ENCODE measurements at regions not wholly inside any gene's neighbourhood (a gene's known extent, or its start where the extent isn't known, plus 50 kb on each side); places are given as distances from the start of the nearest gene placed in this dataset.

- Histone ChIP-seq H3K4me3 (no peak overlapping the region), H3K27ac (no peak overlapping the region), H3K4me1 (no peaks in the 10 kb centered on the region), H3K27me3 (no peaks in the 10 kb centered on the region), H3K36me3 (no peaks in the 10 kb centered on the region), H3K9me3 (no peaks in the 10 kb centered on the region)
- no peak for FAIRE-seq
- DNase-seq, result no peak
- intact Hi-C loops (cut with DNase I), result no loop called here
- WGBS, 2 donors, result 81 to 83% methylated on average over 4 of the region's 4 CpGs
- peak in 1 of 4 donors; percentile 17 for ATAC-seq
- no peak for TF ChIP-seq CTCF (IDR thresholded peaks at IDR 0.05)
Measured at GRCh38 chr5:173745123-173745522, 128.7 kb upstream of the BOD1 start.

DNA sequence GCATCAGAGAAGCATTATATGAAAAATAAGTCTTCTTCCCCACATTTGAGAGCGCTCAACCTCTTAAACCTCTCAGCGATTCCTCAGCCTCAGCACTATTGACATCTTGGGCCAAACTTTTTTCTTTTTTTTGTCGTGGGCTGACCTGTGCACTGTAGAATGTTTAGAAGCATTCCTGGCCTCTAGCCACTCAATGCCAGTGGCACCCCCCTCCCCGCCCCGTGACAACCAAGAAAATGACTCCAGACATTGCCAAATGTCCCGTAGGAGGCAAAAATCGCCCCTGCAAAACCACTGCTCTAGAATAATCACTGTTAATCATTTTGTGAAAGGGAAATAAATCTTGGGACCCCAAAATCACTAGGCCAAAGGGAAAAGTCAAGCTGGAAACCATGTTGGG lies 129.1 kb upstream of the BOD1 start:
- no peak overlapping the region for H3K4me3 ChIP-seq
- no peaks in the 10 kb centered on the region for H3K9me3 ChIP-seq
- H3K27ac ChIP-seq, result no peak overlapping the region
- no peak for TF ChIP-seq CTCF (IDR thresholded peaks at IDR 0.05)
- no peak for ATAC-seq
- H3K4me1 ChIP-seq, result no peaks in the 10 kb centered on the region
- WGBS, 2 donors, result 65 to 72% methylated on average over 7 of the region's 7 CpGs
- no peaks in the 10 kb centered on the region for H3K36me3 ChIP-seq
- intact Hi-C loops (cut with DNase I), result no loop called here
- no peaks in the 10 kb centered on the region for H3K27me3 ChIP-seq
- DNase-seq, result no peak
- FAIRE-seq, result no peak

- no peak for DNase-seq
- no peak overlapping the region for H3K4me3 ChIP-seq
- no peaks in the 10 kb centered on the region for H3K36me3 ChIP-seq
- TF ChIP-seq CTCF (IDR thresholded peaks at IDR 0.05), result no peak
- no peaks in the 10 kb centered on the region for H3K4me1 ChIP-seq
- 69 to 71% methylated on average over 6 of the region's 6 CpGs for WGBS, 2 donors
- H3K27me3 ChIP-seq, result no peaks in the 10 kb centered on the region
- intact Hi-C loops (cut with DNase I), result no loop called here
- no peak for ATAC-seq
- no peak overlapping the region for H3K27ac ChIP-seq
- no peaks in the 10 kb centered on the region for H3K9me3 ChIP-seq
- no peak for FAIRE-seq
Measured at GRCh38 chr5:173746047-173746646, 129.7 kb upstream of the BOD1 start.

GRCh38 chr5:173747876-173748275 lies 131.4 kb upstream of the BOD1 start:
- ATAC-seq, result no peak
- Histone ChIP-seq H3K27me3 (no peaks in the 10 kb centered on the region), H3K4me1 (no peaks in the 10 kb centered on the region), H3K36me3 (no peaks in the 10 kb centered on the region), H3K4me3 (no peak overlapping the region), H3K9me3 (no peaks in the 10 kb centered on the region), H3K27ac (no peak overlapping the region)
- DNase-seq, result no peak
- no peak for FAIRE-seq
- intact Hi-C loops (cut with DNase I), result no loop called here
- TF ChIP-seq CTCF (IDR thresholded peaks at IDR 0.05), result no peak

DNA sequence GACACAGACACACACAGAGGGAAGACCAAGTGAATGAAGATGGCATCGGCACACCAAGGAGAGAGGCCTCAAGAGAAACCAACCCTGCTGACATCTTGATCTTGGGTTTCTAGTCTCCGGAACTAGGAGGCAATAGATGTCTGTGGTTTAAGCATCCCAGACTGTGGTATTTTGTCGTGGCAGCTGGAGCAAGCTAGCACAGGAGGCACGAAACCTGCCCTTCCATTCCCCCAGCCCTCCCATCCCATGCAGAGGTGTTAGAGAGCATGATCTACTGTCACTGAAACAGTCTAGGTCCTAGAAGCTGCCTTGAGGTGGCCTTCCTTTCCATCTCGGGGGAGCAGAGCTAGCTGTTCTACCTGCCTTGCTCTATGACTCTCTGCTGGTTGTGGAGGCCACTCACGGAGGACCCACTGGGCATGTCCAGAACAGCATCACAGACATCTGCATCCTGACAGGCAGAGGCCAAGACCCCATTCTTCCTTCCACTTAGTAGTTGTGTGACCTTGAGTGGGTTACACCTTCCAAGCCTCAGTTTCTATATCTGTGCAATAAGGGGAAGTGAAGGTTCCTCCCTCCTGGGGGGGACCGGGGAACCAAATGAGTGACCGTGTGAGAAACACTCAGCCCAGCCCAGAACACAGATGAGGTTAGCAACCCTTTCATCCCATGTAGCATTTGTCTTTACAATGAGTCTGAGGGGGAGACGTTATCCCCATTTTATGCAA lies 134.3 kb upstream of the BOD1 start:
- DNase-seq (no peak), ATAC-seq (no peak), FAIRE-seq (no peak)
- no peak overlapping the region for H3K4me3 ChIP-seq
- H3K27ac ChIP-seq, result no peak overlapping the region
- H3K27me3 ChIP-seq, result no peaks in the 10 kb centered on the region
- H3K4me1 ChIP-seq, result no peaks in the 10 kb centered on the region
- no peaks in the 10 kb centered on the region for H3K36me3 ChIP-seq
- intact Hi-C loops (cut with DNase I), result loop anchor here in 1 of 3 donors (10.0 kb wide), 1 partner anchor 126 kb away; no protein-coding TSS in a partner anchor
- TF ChIP-seq CTCF (IDR thresholded peaks at IDR 0.05), result no peak
- H3K9me3 ChIP-seq, result no peaks in the 10 kb centered on the region
- WGBS, 2 donors, result 92 to 94% methylated on average over 9 of the region's 9 CpGs
